KMS-11 (cell line): ENCODE measurements at regions not wholly inside any gene's neighbourhood (a gene's known extent, or its start where the extent isn't known, plus 50 kb on each side); places are given as distances from the start of the nearest gene placed in this dataset.

Experiments
- H2AFZ ChIP-seq: fragments of 200-600 bp; sonication (generic); 2 replicates; pipeline ENCODE4 v1.6.1; 2016; ENCODE audit warnings: antibody characterized with exemption, mixed run types, low read depth
- H3K27ac ChIP-seq: fragments of 200-600 bp; sonication (generic); 2 replicates; pipeline ENCODE4 v1.6.1; 2016; ENCODE audit warnings: mild to moderate bottlenecking, mixed run types
- H3K27me3 ChIP-seq: fragments of 200-600 bp; sonication (generic); 2 replicates; pipeline ENCODE4 v1.6.1; 2017; ENCODE audit warnings: mild to moderate bottlenecking, low read depth, mixed run types, moderate library complexity; ENCODE audit not compliant: insufficient read depth
- H3K36me3 ChIP-seq: fragments of 200-600 bp; sonication (generic); 2 replicates; pipeline ENCODE4 v1.6.1; 2017; ENCODE audit warnings: mild to moderate bottlenecking, mixed run types; ENCODE audit not compliant: insufficient read depth
- H3K4me1 ChIP-seq: fragments of 200-600 bp; sonication (generic); 2 replicates; pipeline ENCODE4 v1.6.1; 2016; ENCODE audit warnings: mild to moderate bottlenecking, low read depth, mixed run types; ENCODE audit not compliant: poor library complexity, severe bottlenecking
- H3K4me2 ChIP-seq: fragments of 200-600 bp; sonication (generic); 2 replicates; pipeline ENCODE4 v1.7.0; 2016; ENCODE audit warnings: mild to moderate bottlenecking, mixed run types
- H3K4me3 ChIP-seq: fragments of 200-600 bp; sonication (generic); IDR thresholded peaks from 2 replicates; pipeline ENCODE4 v1.6.1; 2017; ENCODE audit warnings: low read depth, low read length, mixed read lengths; ENCODE audit not compliant: insufficient read depth
- H3K79me2 ChIP-seq: fragments of 200-600 bp; sonication (generic); 2 replicates; pipeline ENCODE4 v1.6.1; 2016; ENCODE audit warnings: low read depth, mixed run types; ENCODE audit not compliant: insufficient read depth
- H3K9ac ChIP-seq: fragments of 200-600 bp; sonication (generic); 2 replicates; pipeline ENCODE4 v1.6.1; 2016; ENCODE audit warnings: mild to moderate bottlenecking, mixed run types
- H4K20me1 ChIP-seq: fragments of 200-600 bp; sonication (generic); 2 replicates; pipeline ENCODE4 v1.6.1; 2016; ENCODE audit warnings: mild to moderate bottlenecking, mixed run types; ENCODE audit not compliant: insufficient read depth
- CTCF ChIP-seq: fragments of 200-600 bp; sonication (generic); conservative IDR thresholded peaks from 2 replicates; pipeline ENCODE4 v1.6.1; 2017; ENCODE audit warnings: low read depth, mild to moderate bottlenecking, antibody characterized with exemption, low read length, moderate library complexity, mixed read lengths

- no peaks in the 10 kb centered on the region for H4K20me1 ChIP-seq
- no peak overlapping the region for H3K4me3 ChIP-seq
- H3K4me2 ChIP-seq, result no peak overlapping the region
- no peak overlapping the region for H3K27ac ChIP-seq
- H3K4me1 ChIP-seq, result no peaks in the 10 kb centered on the region
- no peaks in the 10 kb centered on the region for H3K27me3 ChIP-seq
- no peaks in the 10 kb centered on the region for H3K36me3 ChIP-seq
- H3K9ac ChIP-seq, result no peak overlapping the region
- no peak overlapping the region for H2AFZ ChIP-seq
- no peaks in the 10 kb centered on the region for H3K79me2 ChIP-seq
- no peak for TF ChIP-seq CTCF
These were observed 57.9 kb upstream of the MAF start for GRCh38 chr16:79658301-79659033.

- Histone ChIP-seq H3K4me2 (no peak overlapping the region), H3K4me3 (no peak overlapping the region), H3K36me3 (no peaks in the 10 kb centered on the region), H3K27ac (no peak overlapping the region), H3K27me3 (no peaks in the 10 kb centered on the region), H3K9ac (no peak overlapping the region), H3K4me1 (no peaks in the 10 kb centered on the region), H2AFZ (no peak overlapping the region), H3K79me2 (no peaks in the 10 kb centered on the region), H4K20me1 (no peaks in the 10 kb centered on the region)
- TF ChIP-seq CTCF, result no peak
These were observed 56.1 kb upstream of the MAF start for GRCh38 chr16:79656553-79657115.

GRCh38 chr16:79653373-79653891, 52.9 kb upstream of the MAF start:
- H4K20me1 ChIP-seq, result no peaks in the 10 kb centered on the region
- H2AFZ ChIP-seq, result no peak overlapping the region
- no peak overlapping the region for H3K9ac ChIP-seq
- no peaks in the 10 kb centered on the region for H3K79me2 ChIP-seq
- TF ChIP-seq CTCF, result no peak
- H3K4me3 ChIP-seq, result no peak overlapping the region
- H3K4me2 ChIP-seq, result no peak overlapping the region
- no peaks in the 10 kb centered on the region for H3K4me1 ChIP-seq
- no peak overlapping the region for H3K27ac ChIP-seq
- H3K36me3 ChIP-seq, result no peaks in the 10 kb centered on the region
- H3K27me3 ChIP-seq, result no peaks in the 10 kb centered on the region

- no peak overlapping the region for H3K4me2 ChIP-seq
- no peak overlapping the region for H3K9ac ChIP-seq
- no peaks in the 10 kb centered on the region for H3K79me2 ChIP-seq
- H3K27ac ChIP-seq, result no peak overlapping the region
- H3K4me1 ChIP-seq, result no peaks in the 10 kb centered on the region
- no peaks in the 10 kb centered on the region for H4K20me1 ChIP-seq
- no peak for TF ChIP-seq CTCF
- H3K4me3 ChIP-seq, result no peak overlapping the region
- no peaks in the 10 kb centered on the region for H3K27me3 ChIP-seq
- no peaks in the 10 kb centered on the region for H3K36me3 ChIP-seq
- no peak overlapping the region for H2AFZ ChIP-seq
These were observed 50.8 kb upstream of the MAF start for GRCh38 chr16:79651363-79651762.
